Keratinocyte (primary cell): ENCODE measurements at regions not wholly inside any gene's neighbourhood (a gene's known extent, or its start where the extent isn't known, plus 50 kb on each side); places are given as distances from the start of the nearest gene placed in this dataset.

Experiments
- DNase-seq: peaks from one replicate; pipeline ENCODE4 v3.0.0-alpha.2; 2011; ENCODE audit warnings: low read depth, missing footprints, low spot score
- FAIRE-seq: peaks from 2 replicates; lab custom pipeline; 2011; peaks lifted over from hg19 to GRCh38; lab: Jason Lieb, UNC
- H2AFZ ChIP-seq: 2 replicates; pipeline ENCODE4 v1.6.0; 2012; ENCODE audit warnings: low read length, control low read depth, inconsistent platforms; ENCODE audit not compliant: control insufficient read depth
- H3K27ac ChIP-seq: 2 replicates; pipeline ENCODE4 v1.5.1; 2011; ENCODE audit warnings: low read length; ENCODE audit not compliant: control insufficient read depth, insufficient read depth
- H3K27me3 ChIP-seq: 3 replicates; pipeline ENCODE4 v1.6.0; 2011; ENCODE audit warnings: low read length; ENCODE audit not compliant: control insufficient read depth, insufficient read depth; ENCODE audit errors: extremely low read depth
- H3K36me3 ChIP-seq, 2 experiments: 2 replicates in 1 of 2; 3 replicates in 1 of 2; pipeline ENCODE4 v1.5.1; 2011; ENCODE audit warnings: low read length in 2 of 2, mild to moderate bottlenecking in 1 of 2; ENCODE audit not compliant: control insufficient read depth in 2 of 2, insufficient read depth in 2 of 2; ENCODE audit errors: extremely low read depth in 1 of 2
- H3K4me1 ChIP-seq: 3 replicates; pipeline ENCODE4 v1.5.1; 2011; ENCODE audit warnings: low read length; ENCODE audit not compliant: control insufficient read depth, insufficient read depth; ENCODE audit errors: extremely low read depth
- H3K4me2 ChIP-seq: 3 replicates; pipeline ENCODE4 v1.6.0; 2011; ENCODE audit warnings: low read depth, low read length; ENCODE audit not compliant: control insufficient read depth, insufficient read depth; ENCODE audit errors: extremely low read depth
- H3K4me3 ChIP-seq, 3 experiments: fragments of 200-600 bp in 1 of 3; sonication (generic) in 1 of 3; 2 replicates in 2 of 3; 3 replicates in 1 of 3; pipeline ENCODE4 v1.5.1; 2011 to 2016; ENCODE audit warnings: low read length in 3 of 3, mild to moderate bottlenecking in 3 of 3, control low read depth in 2 of 3, inconsistent platforms in 1 of 3, low read depth in 1 of 3, mixed read lengths in 1 of 3, mixed run types in 1 of 3, moderate library complexity in 1 of 3; ENCODE audit not compliant: control insufficient read depth in 2 of 3, insufficient read depth in 2 of 3; ENCODE audit errors: extremely low read depth in 1 of 3
- H3K79me2 ChIP-seq: 2 replicates; pipeline ENCODE4 v1.6.0; 2012; ENCODE audit warnings: low read length; ENCODE audit not compliant: control insufficient read depth, insufficient read depth
- H3K9ac ChIP-seq: 3 replicates; pipeline ENCODE4 v1.6.0; 2011; ENCODE audit warnings: low read length; ENCODE audit not compliant: control insufficient read depth, insufficient read depth; ENCODE audit errors: extremely low read depth
- H3K9me1 ChIP-seq: 3 replicates; pipeline ENCODE4 v1.6.0; 2011; ENCODE audit warnings: low read length; ENCODE audit not compliant: control insufficient read depth, insufficient read depth; ENCODE audit errors: extremely low read depth
- H3K9me3 ChIP-seq: 2 replicates; pipeline ENCODE4 v1.5.1; 2012; ENCODE audit warnings: low read depth, low read length; ENCODE audit not compliant: control insufficient read depth
- H4K20me1 ChIP-seq: 3 replicates; pipeline ENCODE4 v1.6.0; 2011; ENCODE audit warnings: low read length; ENCODE audit not compliant: control insufficient read depth, insufficient read depth; ENCODE audit errors: extremely low read depth
- EZH2 ChIP-seq: IDR thresholded peaks from one replicate; pipeline ENCODE4 v1.6.1; 2012; ENCODE audit warnings: inconsistent platforms, mild to moderate bottlenecking, low read length, moderate library complexity
- dilution Hi-C: fragments of 300-500 bp; cut with MboI; formaldehyde crosslinking; loops from one replicate; pipeline ENCODE4 v1.7.0; 2020; ENCODE audit warnings: low sequenced_read_pairs; ENCODE audit not compliant: extremely low pct_ligation_motif_present
- TF ChIP-seq, protein P1 (sequence below), 3 experiments: IDR thresholded peaks in 1 of 3; conservative IDR thresholded peaks in 1 of 3; optimal IDR thresholded peaks in 1 of 3; 2 replicates in 2 of 3; 3 replicates in 1 of 3; pipeline versions ENCODE3 to v1.5.1; 2011; ENCODE audit warnings: low read length in 3 of 3, mild to moderate bottlenecking in 3 of 3, moderate library complexity in 2 of 3, control low read depth in 1 of 3, inconsistent platforms in 1 of 3; ENCODE audit not compliant: insufficient read depth in 2 of 3; ENCODE audit errors: extremely low read depth in 1 of 3

DNA sequence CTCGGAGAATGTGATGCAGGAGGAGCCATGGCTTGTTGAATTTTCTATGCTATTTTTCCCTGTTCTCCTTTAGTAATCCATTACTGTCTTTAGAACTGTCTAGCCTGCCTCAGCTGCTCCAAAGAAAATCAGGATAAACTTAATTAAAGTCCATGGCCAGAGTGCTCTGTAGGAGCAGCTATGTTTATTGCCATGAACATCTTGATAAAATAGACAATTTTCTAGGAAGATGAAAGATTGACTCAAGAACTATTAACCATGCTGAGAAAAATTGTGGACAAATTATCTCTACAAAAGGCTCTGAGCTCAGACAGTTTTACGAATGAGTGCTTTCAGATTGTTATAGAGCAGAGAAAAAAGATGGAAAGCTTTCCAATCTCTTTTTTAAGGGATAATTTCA lies 193.0 kb downstream of the TTC32 start:
- DNase-seq = no peak
- Histone ChIP-seq H3K9me3 (no peaks in the 10 kb centered on the region), H3K4me2 (no peak overlapping the region), H2AFZ (no peak overlapping the region), H3K27me3 (no peaks in the 10 kb centered on the region), H3K4me1 (peaks cover 2% of the 10 kb centered on the region), H3K36me3 (no peaks in the 10 kb centered on the region), H3K9ac (no peak overlapping the region), H3K27ac (no peak overlapping the region), H3K79me2 (no peaks in the 10 kb centered on the region), H4K20me1 (no peaks in the 10 kb centered on the region), H3K4me3 (no peak overlapping the region), H3K9me1 (no peaks in the 10 kb centered on the region)
- TF ChIP-seq, protein P1, sequence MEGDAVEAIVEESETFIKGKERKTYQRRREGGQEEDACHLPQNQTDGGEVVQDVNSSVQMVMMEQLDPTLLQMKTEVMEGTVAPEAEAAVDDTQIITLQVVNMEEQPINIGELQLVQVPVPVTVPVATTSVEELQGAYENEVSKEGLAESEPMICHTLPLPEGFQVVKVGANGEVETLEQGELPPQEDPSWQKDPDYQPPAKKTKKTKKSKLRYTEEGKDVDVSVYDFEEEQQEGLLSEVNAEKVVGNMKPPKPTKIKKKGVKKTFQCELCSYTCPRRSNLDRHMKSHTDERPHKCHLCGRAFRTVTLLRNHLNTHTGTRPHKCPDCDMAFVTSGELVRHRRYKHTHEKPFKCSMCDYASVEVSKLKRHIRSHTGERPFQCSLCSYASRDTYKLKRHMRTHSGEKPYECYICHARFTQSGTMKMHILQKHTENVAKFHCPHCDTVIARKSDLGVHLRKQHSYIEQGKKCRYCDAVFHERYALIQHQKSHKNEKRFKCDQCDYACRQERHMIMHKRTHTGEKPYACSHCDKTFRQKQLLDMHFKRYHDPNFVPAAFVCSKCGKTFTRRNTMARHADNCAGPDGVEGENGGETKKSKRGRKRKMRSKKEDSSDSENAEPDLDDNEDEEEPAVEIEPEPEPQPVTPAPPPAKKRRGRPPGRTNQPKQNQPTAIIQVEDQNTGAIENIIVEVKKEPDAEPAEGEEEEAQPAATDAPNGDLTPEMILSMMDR (optimal IDR thresholded peaks at IDR 0.05 in 1 of 3, IDR thresholded peaks at IDR 0.05 in 1 of 3, conservative IDR thresholded peaks at IDR 0.05 in 1 of 3; ENCODE audit: extremely low read depth in 1 of 3, insufficient read depth in 2 of 3, low read length in 3 of 3) = no peak
- TF ChIP-seq EZH2 = no peak
- dilution Hi-C loops = no loop called here
- FAIRE-seq = no peak

DNA sequence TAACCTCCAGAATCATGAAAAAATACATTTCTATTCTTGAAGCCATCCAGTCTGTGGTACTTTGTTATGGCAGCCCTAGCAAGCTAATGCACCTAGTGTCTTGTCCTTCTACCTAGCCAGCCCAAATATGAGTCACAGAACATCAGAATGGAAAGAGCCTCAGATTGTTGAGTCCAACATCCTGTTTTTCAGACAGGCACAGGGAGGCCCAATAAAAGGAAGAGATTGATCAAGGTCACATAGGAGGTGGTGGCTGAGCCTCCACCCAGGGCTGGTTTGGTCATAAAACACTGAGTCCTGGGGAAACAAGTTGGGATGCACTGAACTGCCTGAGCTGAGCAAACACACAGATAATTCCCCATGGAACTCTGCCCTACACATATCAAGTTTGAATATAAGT lies 195.5 kb downstream of the TTC32 start:
- H3K79me2 ChIP-seq = no peaks in the 10 kb centered on the region
- no peak for DNase-seq
- peaks cover 1% of the 10 kb centered on the region for H3K4me1 ChIP-seq
- H3K27ac ChIP-seq = no peak overlapping the region
- no peak overlapping the region for H2AFZ ChIP-seq
- no peaks in the 10 kb centered on the region for H3K27me3 ChIP-seq
- H3K9ac ChIP-seq = no peak overlapping the region
- H4K20me1 ChIP-seq = no peaks in the 10 kb centered on the region
- no peak for FAIRE-seq
- dilution Hi-C loops = no loop called here
- H3K4me2 ChIP-seq = no peak overlapping the region
- TF ChIP-seq, protein P1 (optimal IDR thresholded peaks at IDR 0.05 in 1 of 3, IDR thresholded peaks at IDR 0.05 in 1 of 3, conservative IDR thresholded peaks at IDR 0.05 in 1 of 3; ENCODE audit: extremely low read depth in 1 of 3, insufficient read depth in 2 of 3, low read length in 3 of 3) = no peak
- no peak for TF ChIP-seq EZH2
- H3K9me1 ChIP-seq = no peaks in the 10 kb centered on the region
- H3K36me3 ChIP-seq = no peaks in the 10 kb centered on the region
- H3K4me3 ChIP-seq = no peak overlapping the region
- no peaks in the 10 kb centered on the region for H3K9me3 ChIP-seq
